Endothelial cell of umbilical vein (primary cell): ENCODE measurements at regions not wholly inside any gene's neighbourhood (a gene's known extent, or its start where the extent isn't known, plus 50 kb on each side); places are given as distances from the start of the nearest gene placed in this dataset.

Experiments used
- BruUV-seq: library from RNA; stranded (reverse); fragments of 400-500 nt; replicated peaks from 2 replicates; lab custom pipeline; 2021; lab: Mats Ljungman, UMichigan
- CTCF ChIA-PET: fragments of 300-600, 350-600 bp; sonication (Branson Sonifier 250); formaldehyde crosslinking; loops from one replicate; lab custom pipeline; 2021; ENCODE audit warnings: antibody characterized with exemption, inconsistent platforms; lab: Charles Lee
- POLR2A ChIA-PET: fragments of 300-600, 350-600 bp; sonication (Branson Sonifier 250); formaldehyde crosslinking; loops from one replicate; lab custom pipeline; 2021; ENCODE audit warnings: antibody characterized with exemption, inconsistent platforms; lab: Charles Lee
- DNase-seq: peaks from one replicate; pipeline ENCODE4 v3.0.0-alpha.2; 2011; ENCODE audit warnings: low read depth, low spot score
- FAIRE-seq: peaks from 2 replicates; lab custom pipeline; 2011; peaks lifted over from hg19 to GRCh38; lab: Jason Lieb, UNC
- H2AFZ ChIP-seq: 2 replicates; pipeline ENCODE4 v1.6.0; 2012; ENCODE audit warnings: low read depth, low read length, control low read depth, inconsistent platforms
- H3K27ac ChIP-seq: 2 replicates; pipeline ENCODE4 v1.5.1; 2011; ENCODE audit warnings: low read depth, mild to moderate bottlenecking, control low read depth, low read length, moderate library complexity; ENCODE audit not compliant: insufficient read depth
- H3K27me3 ChIP-seq, 2 experiments: 2 replicates each; pipeline versions ENCODE4 v1.6.0 to v1.6.1; 2011; ENCODE audit warnings: low read length in 2 of 2, mixed read lengths in 1 of 2; ENCODE audit not compliant: control insufficient read depth in 2 of 2, insufficient read depth in 2 of 2
- H3K36me3 ChIP-seq, 2 experiments: 2 replicates in 1 of 2; 3 replicates in 1 of 2; pipeline ENCODE4 v1.5.1; 2011; ENCODE audit warnings: low read length in 2 of 2, mild to moderate bottlenecking in 1 of 2, moderate library complexity in 1 of 2; ENCODE audit not compliant: control insufficient read depth in 2 of 2, insufficient read depth in 2 of 2; ENCODE audit errors: extremely low read depth in 1 of 2
- H3K4me1 ChIP-seq: 3 replicates; pipeline ENCODE4 v1.5.1; 2011; ENCODE audit warnings: mild to moderate bottlenecking, low read length; ENCODE audit not compliant: control insufficient read depth, insufficient read depth; ENCODE audit errors: extremely low read depth
- H3K4me2 ChIP-seq: 2 replicates; pipeline ENCODE4 v1.6.1; 2011; ENCODE audit warnings: low read length, control low read depth, mixed read lengths; ENCODE audit not compliant: insufficient read depth
- H3K4me3 ChIP-seq, 3 experiments: fragments of 200-600 bp in 1 of 3; sonication (generic), shearing (Covaris generic) in 1 of 3; replicated peaks in 1 of 3; 2 replicates each; pipeline ENCODE4 v1.5.1; 2011 to 2016; ENCODE audit warnings: control low read depth in 3 of 3, low read length in 3 of 3, mild to moderate bottlenecking in 2 of 3, inconsistent platforms in 1 of 3, low read depth in 1 of 3, moderate library complexity in 1 of 3; ENCODE audit not compliant: insufficient read depth in 1 of 3
- H3K79me2 ChIP-seq: 2 replicates; pipeline ENCODE4 v1.6.0; 2012; ENCODE audit warnings: low read length, inconsistent platforms; ENCODE audit not compliant: control insufficient read depth, insufficient read depth
- H3K9ac ChIP-seq: replicated peaks from 2 replicates; pipeline ENCODE3; 2011; ENCODE audit warnings: low read length, control low read depth; ENCODE audit not compliant: insufficient read depth; ENCODE audit errors: extremely low read depth
- H3K9me1 ChIP-seq: replicated peaks from 3 replicates; pipeline ENCODE4 v1.6.0; 2011; ENCODE audit warnings: mild to moderate bottlenecking, low read length; ENCODE audit not compliant: control insufficient read depth, insufficient read depth; ENCODE audit errors: extremely low read depth
- H3K9me3 ChIP-seq: replicated peaks from 2 replicates; pipeline ENCODE4 v1.5.1; 2012; ENCODE audit warnings: low read length, inconsistent platforms; ENCODE audit not compliant: control insufficient read depth, insufficient read depth
- H4K20me1 ChIP-seq: replicated peaks from 2 replicates; pipeline ENCODE3; 2011; ENCODE audit warnings: mild to moderate bottlenecking, low read length; ENCODE audit not compliant: control insufficient read depth, insufficient read depth; ENCODE audit errors: extremely low read depth
- CTCF ChIP-seq, 2 donors: IDR thresholded peaks; 1 replicate in 1 of 2; 2 replicates in 1 of 2; pipeline ENCODE4 v1.5.1; 2011; ENCODE audit warnings: low read length in 2 of 2, mild to moderate bottlenecking in 2 of 2, moderate library complexity in 2 of 2, control low read depth in 1 of 2, inconsistent platforms in 1 of 2, low read depth in 1 of 2; ENCODE audit not compliant: insufficient read depth in 1 of 2; ENCODE audit errors: extremely low read depth in 1 of 2
- EZH2 ChIP-seq: IDR thresholded peaks from 2 replicates; pipeline ENCODE4 v1.6.1; 2012; ENCODE audit warnings: borderline replicate concordance, low read depth, mild to moderate bottlenecking, moderate library complexity, low read length, inconsistent platforms; ENCODE audit not compliant: severe bottlenecking
- FOS ChIP-seq: IDR thresholded peaks from 2 replicates; pipeline ENCODE4 v1.6.1; 2011; ENCODE audit warnings: mild to moderate bottlenecking, low read length, moderate library complexity, borderline replicate concordance; ENCODE audit not compliant: insufficient read depth
- GATA2 ChIP-seq: IDR thresholded peaks from 2 replicates; pipeline ENCODE4 v1.7.0; 2011; ENCODE audit warnings: low read depth, mild to moderate bottlenecking, moderate library complexity, mixed read lengths, low read length; ENCODE audit not compliant: insufficient read length, insufficient read depth
- JUN ChIP-seq: IDR thresholded peaks from 2 replicates; pipeline ENCODE4 v1.6.1; 2011; ENCODE audit warnings: borderline replicate concordance, low read depth; ENCODE audit not compliant: insufficient read length, insufficient read depth
- MAX ChIP-seq: IDR thresholded peaks from 2 replicates; pipeline ENCODE4 v1.6.1; 2011; ENCODE audit not compliant: insufficient read depth, insufficient read length
- MYC ChIP-seq: IDR thresholded peaks from one replicate; pipeline ENCODE4 v1.6.1; 2011; ENCODE audit warnings: mild to moderate bottlenecking, low read depth, low read length
- POLR2A ChIP-seq: IDR thresholded peaks from 2 replicates; pipeline ENCODE4 v1.6.1; 2012; ENCODE audit warnings: low read depth, mild to moderate bottlenecking, control low read depth, low read length
- POLR2AphosphoS5 ChIP-seq: IDR thresholded peaks from 2 replicates; pipeline ENCODE4 v1.6.1; 2012; ENCODE audit warnings: low read depth, mild to moderate bottlenecking, control low read depth, low read length, moderate library complexity; ENCODE audit not compliant: insufficient read depth
- dilution Hi-C: fragments of 300-500 bp; cut with MboI; formaldehyde crosslinking; loops from one replicate; pipeline ENCODE4 v1.15.0; 2019; ENCODE audit warnings: low sequenced_read_pairs; ENCODE audit not compliant: extremely low pct_ligation_motif_present
- intact Hi-C: fragments of 100-400 bp; cut with micrococcal nuclease; formaldehyde crosslinking; loops from one replicate; pipeline ENCODE4 v1.10.0; 2022

- TF ChIP-seq POLR2A, result no peak
- no peak for TF ChIP-seq JUN
- no peak for TF ChIP-seq CTCF (IDR thresholded peaks at IDR 0.05; ENCODE audit: extremely low read depth in 1 of 2, insufficient read depth in 1 of 2, low read depth in 1 of 2, low read length in 2 of 2)
- no peak for TF ChIP-seq MAX
- no peak for TF ChIP-seq POLR2AphosphoS5
- no peak for TF ChIP-seq EZH2
- TF ChIP-seq FOS, result no peak
- no peak for TF ChIP-seq MYC
- TF ChIP-seq GATA2, result no peak
- no peaks in the 10 kb centered on the region for H3K4me1 ChIP-seq
- no peaks in the 10 kb centered on the region for H3K9me1 ChIP-seq
- DNase-seq (no peak), FAIRE-seq (no peak)
- peaks cover 0 to 3% of the 10 kb centered on the region in 2 experiments for H3K27me3 ChIP-seq
- H3K9me3 ChIP-seq, result no peaks in the 10 kb centered on the region
- BruUV-seq, result no TSS peak
- ChIA-PET POLR2A (no interaction called here), CTCF (interaction anchor here (1.5 kb wide), 1 partner anchor 12 kb away, joined by 10 read pairs; no protein-coding TSS in a partner anchor)
- no peak overlapping the region for H2AFZ ChIP-seq
- H3K27ac ChIP-seq, result no peak overlapping the region
- H3K9ac ChIP-seq, result no peak overlapping the region
- H3K79me2 ChIP-seq, result no peaks in the 10 kb centered on the region
- no peak overlapping the region for H3K4me3 ChIP-seq
- H3K36me3 ChIP-seq, result no peaks in the 10 kb centered on the region
- intact Hi-C loops, result no loop called here
- dilution Hi-C loops, result no loop called here
- H3K4me2 ChIP-seq, result no peak overlapping the region
- no peaks in the 10 kb centered on the region for H4K20me1 ChIP-seq
These were observed 140.9 kb upstream of the KCNJ15 start for GRCh38 chr21:38115870-38116269.
